GM19468 (cell line): ENCODE measurements at regions not wholly inside any gene's neighbourhood (a gene's known extent, or its start where the extent isn't known, plus 50 kb on each side); places are given as distances from the start of the nearest gene placed in this dataset.

ENCODE experiments used
- ATAC-seq: cut with Tn5 transposase; IDR thresholded peaks from one replicate; pipeline ENCODE4 v1.9.1; 2021; ENCODE audit warnings: mild to moderate bottlenecking, moderate library complexity, moderate number of reproducible peaks; ENCODE audit not compliant: unreplicated experiment; ENCODE audit errors: extremely low read depth

DNA sequence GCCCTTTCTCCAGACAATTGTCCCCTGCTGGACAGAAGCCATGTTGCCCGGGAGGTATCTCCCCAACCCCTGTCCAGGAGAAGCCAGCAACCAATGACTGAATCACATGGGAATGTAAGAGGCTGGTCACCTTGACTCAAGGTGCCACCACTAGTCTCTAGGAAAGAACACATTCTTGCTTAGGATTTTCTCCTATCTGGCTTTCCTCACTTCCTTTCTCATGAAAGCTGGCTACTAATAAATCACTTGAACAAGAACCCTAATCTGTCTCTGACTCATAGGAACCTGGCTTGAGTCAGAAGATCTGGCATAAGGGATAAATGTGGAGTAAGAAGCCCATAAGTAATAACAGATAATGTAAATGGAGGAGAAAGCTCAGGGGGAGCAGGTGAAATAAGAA lies 101.4 kb upstream of the C11orf87 start:
- ATAC-seq, result no peak

DNA sequence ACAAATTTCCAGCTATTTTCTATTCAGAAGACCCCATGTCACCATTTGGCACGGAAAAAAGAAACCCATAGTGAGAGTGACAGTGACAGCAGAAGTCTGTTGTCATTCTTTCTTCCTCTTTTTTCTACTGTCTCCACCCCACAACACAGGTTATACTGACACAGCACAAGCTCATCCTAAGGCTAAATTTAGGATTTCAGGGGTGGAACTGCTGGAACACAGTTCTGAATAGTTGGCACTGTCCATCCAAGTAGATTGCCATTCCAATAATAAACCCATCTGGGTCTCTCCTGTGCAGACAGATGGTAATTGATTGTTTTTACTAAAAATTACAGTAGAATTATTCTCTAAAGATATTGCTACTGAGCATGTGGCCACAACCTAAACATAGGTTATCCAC lies 95.2 kb upstream of the C11orf87 start:
- ATAC-seq, result no peak

DNA sequence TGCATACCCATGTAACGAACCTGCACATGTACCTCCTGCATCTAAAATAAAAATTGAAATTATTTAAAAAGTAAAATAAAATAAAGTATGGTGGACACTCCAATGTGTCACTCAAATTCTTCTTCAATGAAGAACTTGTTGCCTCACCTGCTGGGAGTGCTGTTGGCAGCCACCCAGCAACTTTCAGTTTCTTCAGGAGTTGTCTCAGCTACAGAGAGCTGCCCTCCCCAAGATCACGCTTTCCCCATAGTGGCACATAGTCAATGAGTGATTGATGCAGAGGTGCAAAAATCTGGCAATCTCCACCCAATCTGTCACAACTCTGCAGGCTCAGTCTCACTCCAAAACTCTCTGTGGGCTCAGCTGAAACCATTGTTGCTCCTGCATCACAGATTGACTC lies 92.3 kb upstream of the C11orf87 start:
- ATAC-seq, result no peak

DNA sequence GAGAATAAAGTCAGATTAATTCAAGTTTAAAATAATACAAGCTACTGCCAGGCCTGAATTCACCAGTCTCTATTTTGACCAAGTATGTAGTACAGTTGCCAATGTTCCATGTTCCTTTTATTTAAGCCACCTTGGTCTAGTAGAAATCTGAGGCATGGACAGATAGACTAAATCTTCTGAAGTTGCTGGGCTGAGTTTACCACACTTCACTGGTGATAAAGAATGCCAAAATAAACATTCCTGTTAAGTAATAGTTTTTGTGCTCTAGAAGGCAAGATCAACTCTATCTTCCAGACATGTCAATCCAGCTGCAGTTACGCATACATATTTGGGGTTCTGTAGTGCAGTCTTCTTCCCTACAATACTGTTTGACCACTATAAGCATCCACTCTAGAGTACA lies 83.9 kb upstream of the C11orf87 start:
- ATAC-seq, result no peak

DNA sequence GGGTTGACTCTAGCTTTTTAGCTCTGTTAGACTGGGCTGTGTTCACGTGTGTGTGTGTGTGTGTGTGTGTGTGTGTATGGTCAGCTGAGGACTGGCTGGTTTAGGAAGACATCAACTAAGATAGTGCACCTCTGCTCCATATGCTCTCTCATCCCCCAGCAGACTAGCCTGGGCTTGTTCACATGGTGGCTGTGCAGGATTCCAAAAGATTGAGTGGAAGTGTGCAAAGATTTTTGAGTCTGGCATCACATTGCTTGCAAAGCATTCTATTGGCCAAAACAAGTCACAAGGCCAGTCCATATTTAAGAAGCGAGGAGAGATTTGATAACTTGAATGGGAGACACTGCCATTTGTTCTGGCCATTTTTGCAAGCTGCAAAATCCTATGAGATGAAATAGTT lies 79.7 kb upstream of the C11orf87 start:
- ATAC-seq, result no peak

DNA sequence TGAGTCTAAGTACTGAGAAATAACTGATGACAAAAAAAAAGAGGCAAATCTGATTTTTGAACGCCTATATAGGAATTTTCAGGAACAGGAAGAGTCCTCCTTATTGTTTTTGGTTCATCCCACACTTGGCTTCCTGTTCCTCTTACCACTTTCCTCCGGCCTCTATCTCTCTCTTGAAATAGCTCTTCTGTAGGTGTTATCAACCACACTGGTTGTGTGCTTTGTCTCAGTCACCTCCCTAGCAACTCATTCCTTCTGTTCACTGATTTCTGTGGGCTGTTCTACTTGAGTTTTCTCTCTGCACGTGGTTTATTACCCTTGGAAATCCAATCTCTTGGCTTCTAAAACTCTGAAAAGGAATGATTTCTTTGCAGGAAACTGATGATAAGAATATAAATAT lies 78.7 kb upstream of the C11orf87 start:
- ATAC-seq, result no peak

DNA sequence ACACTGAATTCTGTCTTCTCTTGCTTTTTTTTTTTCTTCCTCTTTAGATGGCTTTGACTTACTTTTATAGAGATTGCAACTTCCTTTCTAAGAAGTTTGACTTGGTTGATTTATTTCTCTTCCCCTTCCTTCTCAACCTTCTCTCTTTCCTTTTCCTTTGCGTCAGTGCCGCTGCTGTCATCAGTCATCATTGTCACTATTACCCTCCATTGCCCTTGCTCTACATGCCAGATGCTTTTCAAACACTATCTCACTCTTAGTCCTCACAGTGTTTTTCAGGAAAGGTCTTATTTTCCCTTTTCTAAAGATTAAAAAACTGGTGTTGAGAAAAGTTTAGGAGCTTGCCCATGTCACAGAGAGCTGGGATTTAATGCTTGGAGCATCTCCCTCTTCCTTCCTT lies 74.7 kb upstream of the C11orf87 start:
- no peak for ATAC-seq

DNA sequence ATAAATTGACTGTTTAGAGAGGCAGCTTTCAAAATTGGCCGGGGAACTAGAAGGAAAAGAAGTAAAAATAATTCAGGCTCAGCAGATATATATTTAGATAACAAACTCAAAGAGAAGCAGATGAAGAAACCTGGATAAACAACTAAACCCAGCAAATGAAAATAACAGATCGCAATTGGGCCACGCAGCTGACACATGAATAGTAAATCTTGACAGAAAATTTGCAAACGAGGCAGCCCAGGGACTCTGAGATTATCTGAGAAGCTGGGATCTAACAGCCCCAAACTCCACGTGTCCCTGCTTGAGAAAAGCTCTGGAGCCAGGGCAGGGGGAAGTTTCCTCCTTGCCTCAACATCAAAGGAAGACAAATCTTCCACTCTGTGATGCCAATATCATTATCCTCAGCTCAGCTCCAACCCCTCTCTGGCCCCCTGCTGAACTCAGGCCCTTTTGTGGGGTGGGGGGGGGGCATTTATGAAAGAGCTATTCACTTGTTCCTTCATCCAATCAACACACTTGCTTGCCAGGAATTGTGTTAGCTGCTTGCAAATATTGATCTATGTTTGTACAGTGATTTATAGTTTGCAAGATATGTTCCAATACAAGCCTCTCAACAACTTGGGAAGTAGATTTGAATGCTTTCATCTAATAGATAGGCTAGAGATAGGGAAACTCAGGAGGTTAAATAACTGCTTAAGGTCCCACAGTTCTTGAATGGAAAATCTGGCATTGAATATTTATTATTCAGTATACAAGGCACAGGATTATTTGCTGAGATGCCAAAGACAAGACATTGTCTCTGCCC lies 72.5 kb upstream of the C11orf87 start:
- no peak for ATAC-seq

DNA sequence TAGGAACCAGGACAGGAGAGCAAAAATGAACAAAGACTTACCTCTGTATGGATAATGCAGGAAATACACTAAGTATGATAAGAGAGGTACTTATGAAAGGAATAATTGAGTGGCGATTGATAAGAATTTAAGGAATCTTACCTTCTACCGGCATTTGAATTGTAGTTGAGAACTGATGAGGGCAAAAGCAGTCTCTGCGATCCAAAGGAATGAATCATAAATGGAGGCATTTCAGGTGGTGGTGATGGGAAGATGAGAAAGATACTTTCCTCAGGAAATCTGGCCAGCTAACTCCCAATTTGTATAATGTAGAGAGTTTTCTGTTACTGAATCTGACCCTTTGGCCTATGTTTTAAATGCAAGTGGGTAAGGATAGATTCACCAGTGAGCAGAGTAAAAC lies 71.9 kb upstream of the C11orf87 start:
- no peak for ATAC-seq

DNA sequence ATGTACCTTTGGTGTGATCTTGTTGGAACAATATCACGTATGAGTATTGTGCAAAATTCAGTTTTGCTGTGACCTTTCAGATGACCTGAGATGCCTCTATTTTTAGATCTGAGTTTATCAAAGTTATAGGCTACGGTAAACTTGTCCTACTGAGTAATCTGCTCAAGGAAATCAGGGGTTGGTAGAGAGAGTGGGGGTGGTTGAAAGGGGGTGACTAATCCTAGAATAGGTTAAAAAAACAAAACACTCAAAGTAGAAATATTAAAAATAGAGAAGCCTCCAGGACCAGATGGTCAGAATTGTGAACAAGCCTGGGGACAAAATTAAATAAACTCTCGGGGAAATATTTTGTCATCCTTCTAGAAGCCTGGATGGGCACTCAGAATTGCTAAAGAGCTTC lies 59.9 kb upstream of the C11orf87 start:
- no peak for ATAC-seq

DNA sequence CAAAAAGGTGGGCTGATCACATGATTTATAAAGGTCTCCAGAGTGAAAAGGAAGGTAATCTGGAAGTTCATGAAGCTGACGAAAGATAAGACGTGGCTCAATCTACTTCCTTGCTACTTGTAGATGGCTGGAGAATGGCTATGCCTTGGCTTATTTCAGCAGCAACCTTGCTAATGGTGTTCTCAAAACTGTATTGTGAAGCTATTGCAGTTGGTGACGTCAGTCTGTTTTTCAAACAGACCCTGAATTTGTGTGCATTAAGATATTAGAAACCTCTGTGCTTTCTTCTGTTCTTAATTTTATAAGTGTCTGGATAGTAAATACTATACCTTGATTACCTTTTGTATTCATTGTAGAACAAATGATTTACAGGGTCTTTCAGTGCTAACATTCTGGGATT lies 58.3 kb upstream of the C11orf87 start:
- ATAC-seq, result no peak

DNA sequence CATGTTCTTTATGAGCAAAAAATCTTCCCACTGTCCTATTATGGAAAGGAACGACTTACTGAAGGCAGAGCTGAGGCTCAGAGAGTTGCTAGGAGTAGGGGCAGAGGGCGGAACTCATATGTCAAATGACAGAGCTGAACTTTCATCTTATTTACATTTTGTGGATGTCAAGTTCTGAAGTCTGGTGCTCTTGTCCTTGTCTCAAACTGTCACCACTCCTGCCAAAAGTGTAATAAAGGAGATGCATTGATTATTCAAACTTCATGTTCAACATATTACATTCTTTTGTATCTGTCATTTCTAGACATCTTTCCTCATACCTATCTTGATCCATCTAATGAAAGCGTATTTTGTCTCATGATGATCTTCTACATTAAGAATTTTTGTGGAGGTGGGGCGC lies 57.1 kb upstream of the C11orf87 start:
- ATAC-seq, result no peak

DNA sequence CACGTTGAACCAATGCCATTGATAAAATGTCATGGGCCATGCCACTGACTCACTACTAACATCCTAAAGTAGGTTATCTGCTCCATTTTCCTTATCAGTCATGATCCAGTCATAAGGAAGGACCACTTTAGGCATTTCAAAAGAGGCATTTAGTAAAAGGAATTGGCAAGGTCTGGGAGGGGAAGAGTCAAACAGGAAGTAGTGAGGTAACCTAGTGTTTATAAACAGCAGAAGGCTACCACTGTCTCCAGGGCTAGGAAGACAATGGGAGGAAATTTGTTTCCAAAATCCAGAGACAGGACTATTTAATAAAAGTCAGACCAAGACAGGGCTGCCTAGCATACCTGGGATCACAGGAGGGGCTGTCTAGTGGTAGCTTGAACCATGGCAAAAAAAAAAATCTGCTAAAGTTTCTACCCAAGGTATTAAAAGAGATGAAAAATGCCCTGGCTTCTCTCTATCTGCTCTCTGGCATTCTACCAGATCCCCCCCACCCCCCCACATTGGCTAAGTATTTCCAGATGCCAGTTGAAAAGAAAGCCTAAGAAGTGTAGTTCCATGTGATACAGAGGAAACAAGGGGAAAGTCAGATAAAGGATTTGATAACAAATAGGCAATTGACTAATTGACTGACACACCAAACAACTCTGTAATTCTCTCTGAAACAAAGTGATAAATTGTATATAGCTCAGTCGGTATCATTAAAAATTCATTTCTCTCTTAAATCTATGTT lies 50.4 kb upstream of the C11orf87 start:
- ATAC-seq, result no peak
